ENCODE measurements at regions not wholly inside any gene's neighbourhood (a gene's known extent, or its start where the extent isn't known, plus 50 kb on each side); places are given as distances from the start of the nearest gene placed in this dataset.
"Not testable (repeated sequence)": the region's sequence is repeated elsewhere in the genome, so short reads cannot be mapped to it uniquely, and the experiment has no call there.

DNA sequence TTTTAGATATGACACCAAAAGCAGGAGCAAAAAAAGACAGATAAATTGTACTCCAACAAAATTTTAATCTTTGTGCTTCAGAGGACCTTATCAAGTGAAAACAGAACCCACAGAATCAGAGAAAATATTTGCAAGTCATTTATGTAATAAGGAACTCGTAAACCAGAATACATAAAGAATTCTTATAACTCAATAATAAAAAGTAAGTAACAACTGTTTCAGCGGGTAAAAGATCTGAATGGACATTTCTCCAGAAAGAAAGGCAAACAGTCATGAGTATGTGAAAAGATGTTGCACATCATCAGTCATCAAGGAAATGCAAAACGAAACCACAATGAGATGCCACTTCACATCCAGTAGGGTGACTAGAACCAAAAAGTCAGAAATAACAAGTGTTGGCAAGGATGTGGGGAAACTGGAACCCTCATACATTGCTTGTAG, 167.7 kb upstream of the KCTD7 start:
- peaks cover 16% of the 10 kb centered on the region for H3K36me3 Mint-ChIP-seq (ENCODE audit: low read depth)
- no peak overlapping the region for H3K27ac Mint-ChIP-seq
- POLR2A ChIA-PET, result no interaction called here
- CTCF ChIA-PET, result no interaction called here
- no peaks in the 10 kb centered on the region for H3K27me3 Mint-ChIP-seq
- H3K4me1 Mint-ChIP-seq (ENCODE audit: low read depth), result peaks cover 25% of the 10 kb centered on the region
- intact Hi-C loops (cut with micrococcal nuclease), result no loop called here
- ATAC-seq, result peak; percentile 70
- TF ChIP-seq, protein P1, sequence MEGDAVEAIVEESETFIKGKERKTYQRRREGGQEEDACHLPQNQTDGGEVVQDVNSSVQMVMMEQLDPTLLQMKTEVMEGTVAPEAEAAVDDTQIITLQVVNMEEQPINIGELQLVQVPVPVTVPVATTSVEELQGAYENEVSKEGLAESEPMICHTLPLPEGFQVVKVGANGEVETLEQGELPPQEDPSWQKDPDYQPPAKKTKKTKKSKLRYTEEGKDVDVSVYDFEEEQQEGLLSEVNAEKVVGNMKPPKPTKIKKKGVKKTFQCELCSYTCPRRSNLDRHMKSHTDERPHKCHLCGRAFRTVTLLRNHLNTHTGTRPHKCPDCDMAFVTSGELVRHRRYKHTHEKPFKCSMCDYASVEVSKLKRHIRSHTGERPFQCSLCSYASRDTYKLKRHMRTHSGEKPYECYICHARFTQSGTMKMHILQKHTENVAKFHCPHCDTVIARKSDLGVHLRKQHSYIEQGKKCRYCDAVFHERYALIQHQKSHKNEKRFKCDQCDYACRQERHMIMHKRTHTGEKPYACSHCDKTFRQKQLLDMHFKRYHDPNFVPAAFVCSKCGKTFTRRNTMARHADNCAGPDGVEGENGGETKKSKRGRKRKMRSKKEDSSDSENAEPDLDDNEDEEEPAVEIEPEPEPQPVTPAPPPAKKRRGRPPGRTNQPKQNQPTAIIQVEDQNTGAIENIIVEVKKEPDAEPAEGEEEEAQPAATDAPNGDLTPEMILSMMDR (IDR thresholded peaks at IDR 0.05), result no peak
- no peak overlapping the region for H3K4me3 Mint-ChIP-seq
- no peak for DNase-seq
- no peaks in the 10 kb centered on the region for H3K9me3 Mint-ChIP-seq

DNA sequence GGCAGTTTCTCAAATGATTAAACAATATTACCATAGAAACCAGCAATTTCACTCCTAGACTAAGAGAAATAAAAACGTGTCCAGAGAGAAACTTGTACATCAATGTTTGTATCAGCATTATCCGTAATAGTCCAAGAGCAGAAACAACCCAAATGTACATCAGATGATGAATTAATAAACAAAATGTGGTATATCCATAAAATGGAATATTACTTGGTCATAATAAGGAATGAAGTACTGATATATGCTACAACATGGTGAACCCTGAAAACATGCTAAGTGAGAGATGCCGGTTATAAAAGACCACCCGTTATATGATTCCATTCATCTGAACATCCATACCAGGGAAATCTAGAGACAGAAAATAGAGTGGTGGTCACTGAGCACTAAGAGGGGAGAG, 167.3 kb upstream of the KCTD7 start:
- POLR2A ChIA-PET; ATAC-seq; CTCF ChIA-PET; H3K9me3 Mint-ChIP-seq; intact Hi-C loops (cut with micrococcal nuclease); DNase-seq; H3K4me3 Mint-ChIP-seq; H3K27ac Mint-ChIP-seq; H3K27me3 Mint-ChIP-seq: not testable (repeated sequence)
- H3K36me3 Mint-ChIP-seq (ENCODE audit: low read depth), result peaks cover 16% of the 10 kb centered on the region
- peaks cover 25% of the 10 kb centered on the region for H3K4me1 Mint-ChIP-seq (ENCODE audit: low read depth)

GRCh38 chr7:66462831-66463230, 165.8 kb upstream of the KCTD7 start:
- POLR2A ChIA-PET; H3K27me3 Mint-ChIP-seq; ATAC-seq; H3K27ac Mint-ChIP-seq; intact Hi-C loops (cut with micrococcal nuclease); CTCF ChIA-PET; H3K9me3 Mint-ChIP-seq; DNase-seq; H3K4me3 Mint-ChIP-seq: not testable (repeated sequence)
- Mint-ChIP-seq H3K36me3 (ENCODE audit: low read depth) (peaks cover 10% of the 10 kb centered on the region), H3K4me1 (ENCODE audit: low read depth) (peaks cover 23% of the 10 kb centered on the region)

DNA sequence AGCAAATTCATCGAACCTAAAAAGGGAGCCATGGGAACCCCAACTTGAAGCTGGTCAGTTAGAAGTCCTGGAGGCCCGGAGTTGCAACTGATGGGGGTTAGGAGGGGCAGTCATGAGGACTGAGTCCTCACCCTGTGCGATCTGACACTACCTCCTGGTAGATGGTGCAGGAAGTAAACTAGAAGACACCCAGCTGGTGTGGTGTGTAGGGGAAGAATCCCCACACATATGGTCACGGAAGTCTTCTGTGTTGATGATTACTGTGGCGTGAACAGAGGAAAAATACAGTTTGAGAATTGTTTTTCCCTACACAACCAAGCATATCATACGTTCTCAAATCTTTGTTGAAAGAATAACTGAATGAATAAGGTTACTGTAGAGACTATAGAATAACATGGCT, 164.6 kb upstream of the KCTD7 start:
- H3K4me1 Mint-ChIP-seq (ENCODE audit: low read depth), result peaks cover 18% of the 10 kb centered on the region
- POLR2A ChIA-PET, result no interaction called here
- no peaks in the 10 kb centered on the region for H3K27me3 Mint-ChIP-seq
- CTCF ChIA-PET, result no interaction called here
- H3K27ac Mint-ChIP-seq, result no peak overlapping the region
- DNase-seq (no peak), ATAC-seq (no peak)
- H3K9me3 Mint-ChIP-seq, result no peaks in the 10 kb centered on the region
- no peak overlapping the region for H3K4me3 Mint-ChIP-seq
- intact Hi-C loops (cut with micrococcal nuclease), result no loop called here
- TF ChIP-seq, protein P1 (IDR thresholded peaks at IDR 0.05), result no peak
- peaks cover 10% of the 10 kb centered on the region for H3K36me3 Mint-ChIP-seq (ENCODE audit: low read depth)

- ChIA-PET POLR2A (no interaction called here), CTCF (interaction anchor here (0.9 kb wide), 1 partner anchor 12 kb away, joined by 3 read pairs; no protein-coding TSS in a partner anchor)
- no peaks in the 10 kb centered on the region for H3K27me3 Mint-ChIP-seq
- no peak overlapping the region for H3K4me3 Mint-ChIP-seq
- DNase-seq (no peak), ATAC-seq (no peak)
- H3K4me1 Mint-ChIP-seq (ENCODE audit: low read depth), result no peaks in the 10 kb centered on the region
- TF ChIP-seq, protein P1 (IDR thresholded peaks at IDR 0.05), result no peak
- peaks cover 4% of the 10 kb centered on the region for H3K36me3 Mint-ChIP-seq (ENCODE audit: low read depth)
- no peaks in the 10 kb centered on the region for H3K9me3 Mint-ChIP-seq
- no peak overlapping the region for H3K27ac Mint-ChIP-seq
- intact Hi-C loops (cut with micrococcal nuclease), result no loop called here
Measured at GRCh38 chr7:66466081-66466600, 162.5 kb upstream of the KCTD7 start.

DNA sequence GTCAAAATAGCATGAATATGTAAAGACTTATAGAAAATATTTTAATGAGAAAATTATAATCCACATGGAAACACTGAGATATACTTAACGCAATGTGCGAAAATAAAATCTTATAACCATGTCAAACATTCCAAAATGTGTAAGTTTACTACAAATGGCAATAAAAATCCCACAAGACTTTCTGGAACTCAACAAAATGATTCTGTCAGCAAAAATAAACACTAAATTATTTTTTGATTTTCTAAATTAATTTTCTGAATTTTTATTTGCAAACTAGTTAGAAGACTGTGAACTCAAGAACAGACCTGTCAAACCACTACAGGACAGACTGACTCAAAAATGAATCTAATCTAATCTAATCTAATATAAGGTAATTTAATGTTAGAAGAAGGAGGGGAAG, 160.8 kb upstream of the KCTD7 start:
- H3K9me3 Mint-ChIP-seq, result no peaks in the 10 kb centered on the region
- POLR2A ChIA-PET, result no interaction called here

DNA sequence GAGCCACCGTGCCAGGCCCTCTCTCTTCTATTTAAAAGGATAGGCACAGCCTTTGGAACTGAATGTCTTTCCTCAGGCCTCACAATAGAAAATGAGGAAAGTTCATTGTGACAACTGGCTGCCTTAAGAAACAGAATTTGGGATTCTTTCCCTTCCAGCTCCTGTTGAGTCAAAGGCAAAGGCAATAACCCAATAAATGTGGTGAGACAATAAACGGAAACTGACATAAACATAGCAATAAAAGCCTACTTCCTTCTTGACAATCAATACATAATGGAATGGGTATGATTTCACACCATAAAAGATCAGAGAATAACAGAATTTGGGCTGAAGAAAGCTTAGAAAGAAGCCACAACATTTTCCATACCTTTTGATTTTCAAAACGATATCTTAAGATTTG, 155.6 kb upstream of the KCTD7 start:
- H3K4me1 Mint-ChIP-seq (ENCODE audit: low read depth); intact Hi-C loops (cut with micrococcal nuclease); ATAC-seq; H3K27me3 Mint-ChIP-seq; CTCF ChIA-PET; POLR2A ChIA-PET; H3K4me3 Mint-ChIP-seq; H3K27ac Mint-ChIP-seq; DNase-seq; H3K9me3 Mint-ChIP-seq: not testable (repeated sequence)
- peaks cover 12% of the 10 kb centered on the region for H3K36me3 Mint-ChIP-seq (ENCODE audit: low read depth)

More for the DNA sequence above, 160.8 kb upstream of the KCTD7 start:
- no peak overlapping the region for H3K27ac Mint-ChIP-seq
- no peaks in the 10 kb centered on the region for H3K4me1 Mint-ChIP-seq (ENCODE audit: low read depth)
- CTCF ChIA-PET, result interaction anchor here (1.1 kb wide), 1 partner anchor 26 kb away, joined by 3 read pairs; no protein-coding TSS in a partner anchor
- intact Hi-C loops (cut with micrococcal nuclease), result no loop called here
- ATAC-seq (no peak), DNase-seq (no peak)
- no peaks in the 10 kb centered on the region for H3K36me3 Mint-ChIP-seq (ENCODE audit: low read depth)
- no peak overlapping the region for H3K4me3 Mint-ChIP-seq
- TF ChIP-seq, protein P1 (IDR thresholded peaks at IDR 0.05), result no peak
- H3K27me3 Mint-ChIP-seq, result no peaks in the 10 kb centered on the region

Data from activated CD8-positive, alpha-beta T cell treated with anti-CD3 and anti-CD28 coated beads for 36 hours (primary cell).